HG02571 (cell line): ENCODE measurements at regions not wholly inside any gene's neighbourhood (a gene's known extent, or its start where the extent isn't known, plus 50 kb on each side); places are given as distances from the start of the nearest gene placed in this dataset.

Source experiments
- ATAC-seq: cut with Tn5 transposase; IDR thresholded peaks from one replicate; pipeline ENCODE4 v1.9.1; 2021; ENCODE audit warnings: mild to moderate bottlenecking, moderate library complexity; ENCODE audit not compliant: unreplicated experiment

DNA sequence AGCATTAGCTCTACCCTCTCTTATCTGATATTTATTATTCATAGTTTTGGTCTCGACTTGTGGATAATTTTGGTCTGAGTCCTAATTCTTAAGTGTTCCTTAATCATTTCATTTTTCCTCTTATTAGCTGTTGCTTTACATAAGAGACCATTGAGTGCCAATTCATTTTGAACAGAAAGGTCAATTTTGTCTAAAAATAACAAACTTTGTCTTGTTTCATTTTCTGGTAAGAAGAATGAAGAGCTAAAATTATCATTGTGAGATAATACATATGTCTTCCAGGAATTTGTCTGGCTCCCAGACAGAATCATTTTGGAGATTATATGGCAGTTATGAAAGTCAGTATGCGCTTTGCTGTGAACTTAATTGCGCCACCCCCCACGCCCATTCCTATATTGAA is 1471.8 kb downstream of the PCDH7 start:
- ATAC-seq, result no peak

DNA sequence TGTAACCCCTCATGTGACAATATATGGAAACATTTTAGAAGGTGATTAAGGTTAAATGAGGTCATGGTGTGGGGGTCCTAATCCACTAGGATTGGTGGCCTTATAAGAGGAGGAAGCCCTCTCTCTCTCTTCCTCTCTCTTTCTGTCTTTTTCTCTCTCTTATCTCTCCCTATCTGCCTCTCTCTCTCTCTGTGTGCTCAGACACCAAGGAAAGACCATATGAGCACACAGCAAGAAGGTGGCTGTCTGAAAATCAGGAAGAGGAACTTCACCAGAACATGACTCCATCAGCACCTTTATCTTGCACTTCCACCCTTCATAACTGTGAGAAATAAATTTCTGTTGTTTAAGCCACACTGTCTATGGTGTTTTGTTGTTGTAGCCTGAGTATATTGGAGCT is 1472.2 kb downstream of the PCDH7 start:
- no peak for ATAC-seq

DNA sequence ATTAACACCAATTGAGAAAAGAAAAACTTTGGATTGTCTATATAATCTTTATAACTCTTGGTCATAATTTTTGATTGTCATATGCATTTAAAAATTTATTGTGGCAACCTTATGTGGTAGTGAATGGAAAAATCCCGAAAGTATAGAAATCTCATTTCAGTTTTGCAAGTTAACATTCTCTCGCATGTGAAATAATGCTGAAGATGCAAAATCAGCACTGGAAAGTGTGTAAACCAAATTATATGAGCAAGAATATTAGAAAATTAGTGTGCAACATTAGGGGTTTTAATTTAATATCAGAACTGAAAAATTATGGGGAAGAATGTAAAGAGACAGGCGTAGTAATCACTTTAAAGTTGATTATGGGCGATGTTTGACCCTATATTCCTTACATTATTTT is 1472.8 kb downstream of the PCDH7 start:
- ATAC-seq, result no peak

DNA sequence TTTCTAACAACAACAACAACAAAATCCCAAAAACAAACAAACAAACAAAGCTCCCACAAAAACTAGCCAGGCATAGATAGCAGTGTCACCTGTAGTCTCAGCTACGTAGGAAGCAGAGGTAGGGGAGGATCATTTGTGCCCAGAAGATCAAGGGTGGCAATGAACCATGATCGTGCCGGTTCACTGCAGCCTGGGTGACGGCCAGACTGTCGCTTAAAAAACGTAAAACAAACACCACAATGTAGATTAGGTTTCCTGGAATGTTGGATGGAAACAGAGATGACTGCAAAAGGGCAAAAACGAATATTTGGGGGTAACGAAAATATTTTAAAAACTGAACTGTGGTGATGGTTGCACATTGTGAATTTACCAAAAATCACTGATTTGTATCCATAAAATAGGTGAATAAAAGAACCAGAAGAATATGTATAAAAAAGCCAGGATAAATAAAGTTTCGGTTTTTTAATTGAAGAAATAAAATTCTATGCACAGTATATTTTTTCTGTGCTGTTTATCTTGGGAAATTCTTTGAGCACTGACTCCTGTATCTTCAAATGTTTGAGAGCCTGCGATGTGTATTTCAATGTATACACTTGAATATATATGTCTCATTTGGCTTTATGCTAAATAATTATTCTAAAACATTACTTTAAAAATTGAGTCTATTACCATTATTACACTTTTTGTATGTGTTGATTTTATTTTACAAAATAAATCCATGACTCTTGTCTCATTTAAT is 1477.0 kb downstream of the PCDH7 start:
- no peak for ATAC-seq

DNA sequence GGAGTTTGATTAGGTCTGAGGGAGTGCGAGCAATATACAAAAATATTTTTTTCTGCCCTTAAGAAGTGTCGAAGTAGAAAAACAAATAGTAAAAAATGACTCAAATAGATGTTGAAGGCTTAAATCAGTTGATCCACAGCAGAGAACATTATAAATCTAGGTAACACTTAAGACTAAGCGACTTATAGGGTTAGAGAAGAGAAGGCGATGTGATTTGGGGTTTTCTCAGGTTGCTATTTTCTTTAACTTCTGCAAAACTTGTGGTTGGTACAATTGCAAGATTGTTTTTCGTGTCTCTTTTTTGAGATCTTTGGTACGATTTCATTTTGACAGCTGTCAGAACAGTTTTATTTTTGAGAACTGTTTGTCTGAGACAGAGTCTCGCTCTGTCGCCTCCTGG is 1479.5 kb downstream of the PCDH7 start:
- no peak for ATAC-seq

DNA sequence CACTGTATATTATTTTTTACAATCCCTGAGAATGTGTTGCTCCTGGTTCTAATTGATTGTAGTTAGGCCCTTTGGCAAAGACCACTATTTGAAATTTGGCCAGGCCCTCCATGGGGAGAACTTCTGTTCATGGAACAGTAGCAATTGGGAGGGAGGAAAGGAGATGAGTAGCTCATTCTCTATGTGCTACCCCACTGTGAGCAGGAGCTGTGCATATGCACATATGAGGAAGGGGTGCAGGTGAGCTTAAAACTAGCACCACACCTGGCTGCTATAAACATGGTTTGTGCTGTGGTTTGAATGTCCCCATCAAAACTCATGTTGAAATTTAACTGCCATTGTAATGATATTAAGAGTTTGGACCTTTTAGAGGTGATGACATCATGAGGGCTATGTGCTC is 1483.2 kb downstream of the PCDH7 start:
- no peak for ATAC-seq

DNA sequence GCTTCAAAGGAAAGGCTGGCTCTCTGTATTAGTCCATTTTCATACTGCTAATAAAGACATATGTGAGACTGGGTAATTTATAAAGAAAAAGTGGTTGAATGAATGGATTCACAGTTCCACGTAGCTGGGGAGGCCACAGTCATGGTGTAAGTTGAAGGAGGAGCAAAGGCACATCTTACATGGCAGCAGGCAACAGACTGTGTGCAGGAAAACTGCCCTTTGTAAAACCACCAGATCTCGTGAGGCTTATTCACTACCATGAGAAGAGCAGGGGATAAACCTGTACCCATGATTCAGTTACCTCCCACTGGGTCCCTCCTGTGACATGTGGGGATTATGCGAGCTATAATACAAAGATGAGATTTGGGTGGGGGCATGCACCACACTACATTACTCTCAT is 1486.6 kb downstream of the PCDH7 start:
- no peak for ATAC-seq

DNA sequence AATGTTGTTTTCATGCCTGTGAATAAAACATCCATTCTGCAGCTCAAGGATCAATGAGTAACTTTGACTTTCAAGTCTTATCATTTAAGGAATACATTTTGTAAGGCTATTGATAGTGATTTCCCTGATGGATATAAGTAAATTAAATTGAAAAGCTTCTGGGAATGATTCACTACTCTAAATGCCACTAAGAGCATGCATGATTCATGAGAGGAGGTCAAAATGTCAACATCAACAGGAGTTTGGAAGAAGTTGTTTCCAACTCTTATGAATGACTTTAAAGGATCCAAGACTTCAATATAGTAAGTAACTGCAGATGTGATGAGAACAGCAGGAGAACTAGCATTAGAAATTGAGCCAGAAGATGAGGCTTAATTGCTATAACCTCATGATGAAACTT is 1487.3 kb downstream of the PCDH7 start:
- no peak for ATAC-seq

DNA sequence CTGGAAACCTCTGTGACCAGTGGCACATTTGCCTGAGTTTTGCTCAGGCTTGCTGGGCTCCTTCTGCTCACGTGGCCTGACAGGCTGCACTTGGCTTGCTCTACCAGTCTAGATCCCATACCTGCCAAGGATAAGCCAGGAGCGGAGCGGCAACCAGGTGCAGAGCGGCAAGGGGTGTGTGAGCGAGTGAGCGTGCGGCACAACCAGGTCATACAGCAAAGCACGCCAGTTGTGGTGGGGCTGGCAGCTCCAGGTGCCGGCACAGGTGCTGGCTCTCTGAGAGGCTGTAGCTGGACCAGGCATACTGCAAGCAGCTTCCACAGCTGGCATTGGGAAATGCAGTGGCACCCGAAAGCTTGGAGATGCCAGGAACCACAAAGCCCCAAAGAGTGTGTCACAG is 1495.1 kb downstream of the PCDH7 start:
- ATAC-seq, result no peak

DNA sequence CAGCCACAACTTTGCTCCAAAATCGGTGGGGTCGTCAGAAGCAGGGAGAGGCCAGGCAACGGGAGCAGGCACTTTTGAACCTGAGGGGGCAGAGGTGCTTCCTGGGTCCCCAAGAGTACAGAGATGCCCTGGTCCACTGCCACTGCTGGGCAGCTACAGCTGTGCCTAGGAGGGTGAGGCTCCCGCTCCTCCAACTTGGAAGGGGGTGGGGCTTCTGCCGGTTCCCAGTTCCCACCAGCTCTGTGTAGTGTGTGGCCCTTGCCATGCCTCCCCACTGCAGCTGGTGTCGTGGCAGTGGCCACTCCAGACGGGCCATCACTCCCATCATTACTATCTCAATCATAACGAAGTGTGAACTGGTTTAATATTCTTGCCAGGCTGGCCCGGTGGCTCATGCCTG is 1496.3 kb downstream of the PCDH7 start:
- ATAC-seq, result no peak

DNA sequence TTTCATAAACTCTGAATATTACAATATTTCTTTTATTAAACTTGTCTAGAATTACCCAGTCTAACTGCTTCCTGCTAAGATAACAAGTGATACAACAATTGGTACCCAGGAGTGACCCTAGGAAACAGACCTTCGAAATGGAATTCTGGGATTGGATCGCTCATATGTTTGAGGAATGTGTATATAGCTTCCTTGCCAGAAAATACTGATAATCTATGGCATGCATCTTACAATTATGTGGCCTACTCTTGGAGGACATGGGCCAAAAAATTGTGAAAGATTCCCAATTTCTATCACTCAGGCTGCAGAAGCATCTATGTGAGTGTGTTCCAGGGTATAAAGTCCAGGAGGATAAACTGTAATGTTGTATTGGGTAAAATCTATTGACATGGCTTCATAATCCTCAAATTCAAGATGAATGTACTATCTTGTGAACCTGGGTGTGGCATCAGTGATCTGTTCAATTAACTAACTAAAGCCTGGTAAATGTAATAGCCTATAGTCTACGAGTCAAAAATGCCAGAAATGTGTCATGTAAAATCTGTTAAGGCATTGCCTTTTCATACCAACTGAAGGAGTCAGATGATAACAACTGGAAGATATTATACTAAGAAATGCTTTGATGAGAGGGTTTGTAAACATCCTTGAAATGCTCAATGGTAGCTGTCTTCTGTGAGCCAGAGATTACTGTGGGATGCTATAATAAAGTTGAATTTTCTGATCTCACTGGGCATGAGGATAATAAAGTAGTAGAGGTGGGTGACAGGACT is 1499.3 kb downstream of the PCDH7 start:
- ATAC-seq, result no peak

DNA sequence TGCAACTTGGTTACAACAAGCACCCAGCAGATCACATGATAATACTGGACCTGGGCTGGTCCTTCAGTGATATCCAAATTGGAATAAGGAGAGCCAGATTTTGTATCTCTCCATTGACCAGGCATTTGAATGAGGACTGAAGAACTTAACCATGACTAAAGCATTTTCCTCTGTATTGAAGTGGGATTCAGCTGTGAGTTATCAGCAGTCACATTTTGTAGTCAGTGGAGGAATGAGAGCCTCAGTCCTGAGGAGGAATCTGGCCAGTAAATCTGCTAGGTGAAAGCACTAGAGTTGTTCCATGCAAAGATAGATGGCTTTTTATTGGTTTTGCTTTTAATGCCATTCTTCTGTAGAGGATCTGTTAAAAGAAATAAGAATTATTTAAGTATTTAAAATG is 1506.0 kb downstream of the PCDH7 start:
- ATAC-seq, result no peak

DNA sequence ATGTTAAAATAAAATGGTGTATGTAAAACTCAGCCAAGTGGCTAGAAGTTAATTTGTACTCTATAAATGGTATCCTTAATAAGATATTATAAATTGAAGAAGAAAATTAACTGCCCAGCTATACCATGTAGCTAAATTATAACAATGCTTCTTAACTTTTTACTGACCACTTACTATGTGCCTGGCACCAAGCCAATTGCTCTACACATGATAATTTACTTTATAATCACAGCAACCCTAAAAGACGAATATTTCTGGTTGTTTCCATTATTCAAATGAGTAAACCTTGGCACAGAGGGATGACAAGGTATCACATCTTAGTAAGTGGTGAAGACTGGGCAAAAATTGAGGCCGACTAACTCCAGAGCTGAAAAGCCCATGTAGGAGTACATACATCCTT is 1506.6 kb downstream of the PCDH7 start:
- ATAC-seq, result no peak

DNA sequence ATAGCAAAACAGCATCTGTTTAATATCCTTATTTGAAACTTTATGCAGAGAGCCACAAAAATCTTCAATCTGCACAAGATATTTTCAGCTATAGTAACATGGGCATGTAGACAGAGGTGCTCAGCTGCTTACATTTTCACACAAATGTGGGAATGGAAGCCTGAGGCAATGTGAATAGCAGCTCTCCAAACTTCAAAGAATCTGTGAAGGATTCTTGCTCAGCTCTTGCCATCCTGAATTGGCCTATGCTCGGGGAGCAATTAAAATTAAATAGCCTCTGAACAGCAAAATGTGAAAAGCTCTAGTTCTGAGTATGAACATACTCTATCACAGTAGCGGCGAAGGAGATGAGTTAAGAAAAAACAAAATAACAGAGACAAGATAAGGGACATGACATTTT is 1523.8 kb downstream of the PCDH7 start:
- ATAC-seq, result no peak

DNA sequence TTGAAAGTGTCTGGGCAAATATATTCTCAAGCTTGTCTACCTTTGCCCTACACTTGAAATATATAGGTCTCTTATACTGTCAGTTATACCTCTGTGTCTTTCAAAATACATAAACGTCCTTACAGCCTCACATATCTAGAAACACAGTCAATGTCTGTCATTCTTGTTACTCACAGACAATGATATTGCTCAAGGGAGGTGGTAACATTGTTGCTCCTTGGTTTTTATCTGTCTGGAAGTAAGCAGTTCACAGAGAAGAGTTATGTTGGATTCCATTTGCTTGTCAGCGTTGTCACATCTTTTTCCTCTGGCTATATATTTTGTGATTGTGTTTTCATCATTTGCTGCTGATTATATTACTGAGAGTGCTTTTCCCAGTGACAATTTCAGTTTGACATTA is 1528.9 kb downstream of the PCDH7 start:
- no peak for ATAC-seq

DNA sequence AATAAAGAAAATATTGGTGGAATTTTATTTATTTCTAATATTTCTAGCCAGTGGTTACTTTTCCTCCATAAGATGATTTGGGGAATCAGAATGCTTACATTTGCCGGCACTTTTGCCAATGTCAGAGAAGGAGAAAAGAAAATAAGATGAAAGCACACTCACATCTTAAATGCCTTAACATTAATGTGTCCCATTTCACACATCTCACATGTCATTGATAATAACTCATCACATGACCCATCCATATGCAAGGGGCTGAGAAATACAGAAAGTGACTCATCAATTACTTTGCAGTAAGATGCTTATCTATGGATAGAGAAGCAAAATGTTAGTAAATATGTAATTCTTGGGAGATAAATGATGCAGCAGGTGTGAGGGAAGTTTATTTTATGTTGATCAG is 1531.0 kb downstream of the PCDH7 start:
- ATAC-seq, result no peak

DNA sequence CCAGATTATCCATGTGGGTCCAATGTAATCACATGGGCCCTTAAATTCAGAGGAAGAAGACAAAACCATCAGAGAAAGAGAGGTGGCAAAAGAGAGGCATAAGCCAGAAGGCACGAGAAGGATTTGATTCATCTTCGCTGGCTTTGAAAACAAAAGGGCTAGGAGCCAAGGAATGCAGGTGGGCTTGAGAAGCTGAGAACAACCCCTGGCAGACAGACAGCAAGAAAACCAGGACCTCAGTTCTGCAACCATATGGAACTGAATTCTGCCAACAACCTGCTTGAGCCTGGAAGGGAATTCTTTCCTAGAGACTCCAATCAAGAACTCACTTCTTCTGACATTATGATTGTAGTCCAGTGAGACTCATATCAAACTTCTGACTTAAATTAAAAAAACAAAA is 1531.8 kb downstream of the PCDH7 start:
- ATAC-seq, result no peak

DNA sequence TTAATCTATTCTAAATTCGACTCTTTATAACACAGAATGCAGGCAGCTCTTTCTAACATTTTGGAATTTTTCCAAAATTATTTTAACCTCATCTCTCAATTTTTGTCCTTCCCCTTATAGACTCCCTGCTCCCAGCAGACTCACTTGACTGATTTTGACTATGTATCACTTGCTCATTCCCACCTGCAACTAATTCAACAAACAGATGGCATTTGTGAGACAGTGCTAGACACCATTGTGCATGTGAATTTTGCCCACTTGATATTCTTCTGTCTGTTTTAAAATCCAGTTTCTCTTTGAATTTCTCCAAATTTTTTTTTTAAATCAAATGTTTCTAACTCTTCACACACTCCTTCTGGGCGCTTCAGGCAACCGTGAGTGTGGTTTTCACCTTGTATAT is 1534.0 kb downstream of the PCDH7 start:
- ATAC-seq, result no peak

DNA sequence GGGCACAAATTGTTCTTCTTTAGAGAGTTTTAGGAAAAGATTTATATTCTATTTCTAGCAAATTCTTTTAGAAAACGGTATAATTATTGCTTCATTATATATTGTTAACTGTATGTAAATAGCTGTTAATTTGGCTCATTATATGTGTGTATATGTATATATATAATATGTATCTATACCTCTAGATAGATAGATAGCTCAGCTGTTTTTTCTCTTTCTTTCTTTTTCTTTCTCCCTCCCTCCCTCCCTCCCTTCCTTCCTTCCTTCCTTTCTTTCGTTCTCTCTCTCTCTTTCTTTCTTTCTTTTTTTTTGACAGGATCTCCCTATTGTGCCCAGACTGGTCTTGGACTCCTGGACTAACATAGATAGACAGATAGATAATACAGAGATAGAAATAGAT is 1538.8 kb downstream of the PCDH7 start:
- no peak for ATAC-seq

DNA sequence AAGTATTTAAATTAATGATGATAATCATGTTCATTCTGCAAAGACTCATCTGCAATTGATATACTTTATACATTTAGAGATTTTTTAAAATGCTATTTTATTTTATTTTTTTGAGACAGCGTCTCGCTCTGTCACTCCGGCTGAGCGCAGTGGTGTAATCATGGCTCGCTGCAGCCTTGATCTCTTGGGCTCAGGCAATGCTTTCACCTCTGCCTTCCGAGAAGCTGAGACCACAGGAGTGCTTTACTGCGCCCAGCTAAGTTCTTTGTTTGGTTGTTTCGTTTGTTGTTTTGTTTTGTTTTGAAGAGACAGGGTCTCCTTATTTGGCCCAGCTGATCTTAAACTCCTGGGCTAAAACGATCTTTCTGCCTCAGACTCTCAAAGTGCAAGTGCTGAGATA is 1541.0 kb downstream of the PCDH7 start:
- no peak for ATAC-seq

DNA sequence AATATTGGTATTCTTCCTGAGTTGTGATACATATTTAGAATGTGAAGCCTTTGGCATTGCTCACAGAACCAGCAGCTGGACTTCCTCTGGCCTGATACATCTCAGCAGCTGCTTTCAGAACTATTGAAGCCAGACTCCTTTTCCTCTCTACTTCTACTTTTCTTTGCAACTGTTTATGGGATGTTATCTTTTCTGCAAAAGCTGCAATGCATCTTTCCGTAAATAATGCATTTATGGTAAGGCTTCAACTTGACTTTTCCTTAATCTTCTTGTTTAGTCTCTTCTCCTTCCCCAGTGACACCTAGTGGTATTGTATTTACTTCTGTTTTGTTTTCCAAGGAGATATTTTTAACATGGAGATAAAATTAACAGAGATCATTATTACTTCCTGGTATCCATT is 1548.7 kb downstream of the PCDH7 start:
- ATAC-seq, result no peak

DNA sequence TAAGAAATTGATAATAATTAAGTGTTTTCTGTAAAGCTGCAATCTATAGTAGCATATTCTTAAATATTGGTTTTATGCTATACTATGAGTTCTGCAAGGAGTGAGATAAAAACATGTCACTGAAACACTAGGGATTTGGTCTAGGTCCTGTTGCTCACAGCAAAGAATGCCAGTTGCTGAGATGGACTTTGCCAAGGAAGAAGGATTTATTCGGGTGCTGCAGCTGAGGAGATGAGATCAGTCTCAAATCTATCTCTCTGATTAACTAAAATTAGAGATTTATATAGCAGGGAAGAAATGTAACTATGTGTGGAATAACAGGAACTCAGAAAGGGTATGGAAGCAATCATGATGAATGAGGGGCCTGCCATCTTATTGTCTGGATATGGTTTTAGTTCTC is 1569.9 kb downstream of the PCDH7 start:
- ATAC-seq, result no peak

DNA sequence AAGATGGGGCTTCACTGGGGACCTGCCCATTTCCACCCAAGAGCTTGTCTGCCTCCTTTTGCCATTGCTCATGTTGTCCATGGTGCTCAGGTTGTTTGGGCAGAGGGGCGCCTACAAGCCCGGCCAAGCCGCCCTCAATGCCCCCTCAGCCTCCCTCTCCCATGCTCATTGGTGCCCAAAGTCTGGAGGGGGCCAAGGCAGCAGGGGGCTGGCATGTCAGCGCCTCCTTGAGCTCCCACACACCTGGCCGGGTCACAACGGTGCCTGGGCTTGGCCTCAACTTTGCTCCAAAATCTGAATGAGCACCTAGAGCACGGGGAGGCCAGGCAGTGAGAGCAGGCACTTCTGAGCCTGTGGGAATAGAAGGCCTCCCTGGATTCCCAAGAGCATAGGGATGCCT is 1598.8 kb downstream of the PCDH7 start:
- ATAC-seq, result no peak
